H9 (cell line): ENCODE measurements at regions not wholly inside any gene's neighbourhood (a gene's known extent, or its start where the extent isn't known, plus 50 kb on each side); places are given as distances from the start of the nearest gene placed in this dataset.

Source experiments
- DNase-seq: peaks from one replicate; pipeline ENCODE4 v3.0.0-alpha.2; 2017
- H2AFZ ChIP-seq: one replicate; pipeline ENCODE4 v1.6.1; 2013; ENCODE audit warnings: mild to moderate bottlenecking, low read length, control low read depth, moderate library complexity
- H2AK5ac ChIP-seq: 2 replicates; pipeline ENCODE4 v1.6.1; 2013; ENCODE audit warnings: low read length, control low read depth, mixed read lengths; ENCODE audit not compliant: insufficient read length
- H2BK120ac ChIP-seq: one replicate; pipeline ENCODE4 v1.6.1; 2013; ENCODE audit warnings: low read depth, mild to moderate bottlenecking, low read length, control low read depth, inconsistent platforms; ENCODE audit not compliant: poor library complexity, severe bottlenecking
- H2BK12ac ChIP-seq: 2 replicates; pipeline ENCODE4 v1.6.1; 2013; ENCODE audit warnings: low read length, control low read depth, mixed read lengths, low read depth; ENCODE audit not compliant: insufficient read length
- H2BK15ac ChIP-seq: 2 replicates; pipeline ENCODE4 v1.6.1; 2013; ENCODE audit warnings: low read depth, low read length, control low read depth
- H2BK20ac ChIP-seq: one replicate; pipeline ENCODE4 v1.6.1; 2013; ENCODE audit warnings: low read depth, mild to moderate bottlenecking, low read length, control low read depth, inconsistent platforms; ENCODE audit not compliant: poor library complexity, severe bottlenecking
- H2BK5ac ChIP-seq: 2 replicates; pipeline ENCODE4 v1.6.1; 2013; ENCODE audit warnings: low read length, control low read depth, mixed read lengths; ENCODE audit not compliant: insufficient read length
- H3K14ac ChIP-seq: 2 replicates; pipeline ENCODE4 v1.6.1; 2013; ENCODE audit warnings: low read length, control low read depth; ENCODE audit not compliant: insufficient read depth
- H3K18ac ChIP-seq: 2 replicates; pipeline ENCODE4 v1.6.1; 2013; ENCODE audit warnings: low read depth, mild to moderate bottlenecking, mixed read lengths, low read length, control low read depth; ENCODE audit not compliant: insufficient read length
- H3K23ac ChIP-seq: 2 replicates; pipeline ENCODE4 v1.6.1; 2013; ENCODE audit warnings: low read length, control low read depth, mixed read lengths, low read depth; ENCODE audit not compliant: insufficient read length
- H3K23me2 ChIP-seq: 2 replicates; pipeline ENCODE4 v1.6.1; 2013; ENCODE audit warnings: low read depth, mild to moderate bottlenecking, mixed read lengths, low read length, control low read depth; ENCODE audit not compliant: insufficient read length, poor library complexity, severe bottlenecking
- H3K27ac ChIP-seq: 2 replicates; pipeline ENCODE4 v1.5.1; 2013; ENCODE audit warnings: low read length, control low read depth, mixed read lengths, low read depth; ENCODE audit not compliant: insufficient read length
- H3K27me3 ChIP-seq: 2 replicates; pipeline ENCODE4 v1.6.1; 2013; ENCODE audit warnings: low read length, control low read depth, inconsistent platforms; ENCODE audit not compliant: insufficient read depth
- H3K4ac ChIP-seq: 2 replicates; pipeline ENCODE4 v1.6.1; 2013; ENCODE audit warnings: low read depth, mild to moderate bottlenecking, control low read depth, inconsistent platforms, low read length, moderate library complexity
- H3K4me1 ChIP-seq: 2 replicates; pipeline ENCODE4 v1.6.1; 2013; ENCODE audit warnings: low read length, control low read depth, inconsistent platforms; ENCODE audit not compliant: insufficient read depth
- H3K4me2 ChIP-seq: 2 replicates; pipeline ENCODE4 v1.6.1; 2013; ENCODE audit warnings: low read length, control low read depth, mixed read lengths; ENCODE audit not compliant: insufficient read length, insufficient read depth
- H3K56ac ChIP-seq: 2 replicates; pipeline ENCODE4 v1.6.1; 2013; ENCODE audit warnings: low read depth, mild to moderate bottlenecking, mixed read lengths, low read length, control low read depth; ENCODE audit not compliant: insufficient read length
- H3K79me1 ChIP-seq: 2 replicates; pipeline ENCODE4 v1.6.1; 2013; ENCODE audit warnings: low read depth, mild to moderate bottlenecking, moderate library complexity, low read length, control low read depth, inconsistent platforms; ENCODE audit not compliant: insufficient read depth, poor library complexity, severe bottlenecking
- H3K79me2 ChIP-seq: 2 replicates; pipeline ENCODE4 v1.6.1; 2013; ENCODE audit warnings: low read length, control low read depth, inconsistent platforms; ENCODE audit not compliant: insufficient read depth
- H3K9ac ChIP-seq: 2 replicates; pipeline ENCODE4 v1.6.1; 2013; ENCODE audit warnings: low read length, control low read depth, mixed read lengths; ENCODE audit not compliant: insufficient read length; ENCODE audit errors: extremely low read depth
- H3K9me3 ChIP-seq: one replicate; pipeline ENCODE4 v1.6.1; 2013; ENCODE audit warnings: low read depth, low read length, inconsistent platforms; ENCODE audit not compliant: control insufficient read depth
- H3T11ph ChIP-seq: one replicate; pipeline ENCODE4 v1.6.1; 2013; ENCODE audit warnings: mild to moderate bottlenecking, low read length, control low read depth, inconsistent platforms
- H4K20me1 ChIP-seq: one replicate; pipeline ENCODE4 v1.6.1; 2013; ENCODE audit not compliant: control insufficient read depth, insufficient read length, insufficient read depth
- H4K5ac ChIP-seq: 2 replicates; pipeline ENCODE4 v1.6.1; 2013; ENCODE audit warnings: low read depth, mild to moderate bottlenecking, mixed read lengths, low read length, control low read depth; ENCODE audit not compliant: insufficient read length
- H4K8ac ChIP-seq: replicated peaks from 2 replicates; pipeline ENCODE4 v1.6.1; 2013; ENCODE audit warnings: low read length, control low read depth, mixed read lengths, low read depth; ENCODE audit not compliant: insufficient read length
- H4K91ac ChIP-seq: 2 replicates; pipeline ENCODE4 v1.6.1; 2013; ENCODE audit warnings: low read depth, mild to moderate bottlenecking, moderate library complexity, mixed read lengths, low read length, control low read depth; ENCODE audit not compliant: insufficient read length
- H3K27ac Mint-ChIP-seq, 3 experiments: 2 replicates in 2 of 3; 3 replicates in 1 of 3; pipeline ENCODE4 v1.8.0; 2020 to 2021; ENCODE audit warnings: mixed read lengths in 3 of 3, mild to moderate bottlenecking in 1 of 3, moderate library complexity in 1 of 3
- H3K27me3 Mint-ChIP-seq: 2 replicates; pipeline ENCODE4 v1.8.0; 2021; ENCODE audit warnings: low read depth, mild to moderate bottlenecking, moderate library complexity, mixed read lengths
- H3K36me3 Mint-ChIP-seq, 3 experiments: 2 replicates in 2 of 3; 3 replicates in 1 of 3; pipeline ENCODE4 v1.8.0; 2020 to 2021; ENCODE audit warnings: low read depth in 3 of 3, mixed read lengths in 3 of 3; ENCODE audit not compliant: insufficient read depth in 1 of 3
- H3K4me1 Mint-ChIP-seq, 2 experiments: 2 replicates each; pipeline ENCODE4 v1.8.0; 2020; ENCODE audit warnings: mixed read lengths in 2 of 2
- H3K4me3 Mint-ChIP-seq, 2 experiments: 2 replicates in 1 of 2; 3 replicates in 1 of 2; pipeline ENCODE4 v1.8.0; 2020 to 2021; ENCODE audit warnings: mild to moderate bottlenecking in 2 of 2, mixed read lengths in 2 of 2, moderate library complexity in 1 of 2
- H3K9me3 Mint-ChIP-seq, 2 experiments: 2 replicates in 1 of 2; 3 replicates in 1 of 2; pipeline ENCODE4 v1.8.0; 2020; ENCODE audit warnings: mild to moderate bottlenecking in 2 of 2, mixed read lengths in 2 of 2, moderate library complexity in 1 of 2
- CTCF ChIP-seq: fragments of 200-600 bp; sonication (generic); conservative IDR thresholded peaks from 3 replicates; pipeline ENCODE4 v1.8.0; 2021; ENCODE audit warnings: antibody characterized with exemption, mild to moderate bottlenecking
- WGBS: extraction: QIAGEN DNeasy Blood & Tissue Kit; methylation state at CpG from one replicate; pipeline ENCODE4 v1.1.7; 2013; ENCODE audit warnings: missing lambda C conversion rate, low lambda C conversion rate, mixed read lengths; ENCODE audit not compliant: insufficient read length; ENCODE audit errors: extremely low coverage; 5-methylcytosine and 5-hydroxymethylcytosine counted together

DNA sequence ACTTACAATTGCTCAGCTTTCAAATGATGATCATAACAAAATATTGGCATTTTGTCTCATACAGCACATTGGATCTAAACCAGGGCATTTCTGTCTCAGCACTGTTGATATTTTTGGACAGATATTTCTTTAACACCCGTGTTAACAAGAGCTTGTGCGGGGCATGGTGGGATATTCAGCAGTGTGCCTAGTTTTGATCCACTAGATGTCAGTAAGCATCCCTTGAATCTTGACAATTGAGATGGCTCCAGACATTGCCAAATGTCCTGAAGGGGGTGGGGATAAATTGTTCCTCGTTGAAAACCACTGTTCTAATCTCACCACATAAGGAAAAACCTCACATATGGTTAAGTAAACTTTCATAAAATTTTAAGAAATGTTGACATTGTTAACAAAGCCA, 806.3 kb downstream of the STIM2 start:
- Histone ChIP-seq H3K27ac (no peak overlapping the region), H3K23ac (no peak overlapping the region), H2BK20ac (no peak overlapping the region), H2BK120ac (no peak overlapping the region), H2AK5ac (no peak overlapping the region), H3K18ac (no peak overlapping the region), H3K4me1 (peaks cover 4% of the 10 kb centered on the region; the same call in 1 of the 2 replicates), H3K79me1 (no peaks in the 10 kb centered on the region), H3K79me2 (no peaks in the 10 kb centered on the region), H3K9ac (no peak overlapping the region), H3T11ph (no peak overlapping the region), H3K23me2 (no peaks in the 10 kb centered on the region), H4K5ac (no peak overlapping the region), H2BK15ac (no peak overlapping the region), H3K9me3 (no peaks in the 10 kb centered on the region), H2BK12ac (no peak overlapping the region), H2BK5ac (no peak overlapping the region), H3K14ac (no peak overlapping the region), H2AFZ (no peak overlapping the region), H3K4me2 (no peak overlapping the region), H4K91ac (no peak overlapping the region), H3K27me3 (no peaks in the 10 kb centered on the region), H4K20me1 (no peaks in the 10 kb centered on the region), H3K4ac (no peak overlapping the region), H3K56ac (no peak overlapping the region), H4K8ac (no peak overlapping the region)
- Mint-ChIP-seq H3K36me3 (no peaks in the 10 kb centered on the region), H3K27me3 (no peaks in the 10 kb centered on the region; the same call in 1 of the 2 replicates), H3K4me1 (peaks cover 13 to 16% of the 10 kb centered on the region in 2 experiments), H3K27ac (no peak overlapping the region), H3K4me3 (no peak overlapping the region), H3K9me3 (no peaks in the 10 kb centered on the region)
- peak; percentile 55 for TF ChIP-seq CTCF
- DNase-seq: peak; percentile 31
- WGBS: no CpG with 5 or more reads among the region's 3 CpGs
